ENCODE measurements at regions not wholly inside any gene's neighbourhood (a gene's known extent, or its start where the extent isn't known, plus 50 kb on each side); places are given as distances from the start of the nearest gene placed in this dataset.

DNA sequence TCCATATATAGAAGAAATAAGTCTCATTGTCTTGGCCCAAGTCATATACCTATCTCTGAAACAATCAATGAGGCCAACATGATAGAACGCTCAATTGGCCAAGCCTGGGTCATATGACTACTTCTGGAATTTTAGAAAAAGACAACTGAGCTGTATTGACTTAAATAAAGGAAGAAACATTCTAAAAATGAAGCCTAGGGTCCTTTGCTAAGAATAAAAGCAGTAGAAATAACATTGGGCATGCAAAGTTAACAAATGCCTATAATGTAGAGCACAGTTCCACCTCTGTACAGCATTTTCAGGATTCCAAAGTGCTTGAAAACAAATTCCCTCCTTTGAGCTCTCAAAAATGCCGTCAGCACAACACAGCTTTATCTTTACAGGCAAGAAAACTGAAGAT is 391.8 kb downstream of the PRELID2 start:
- TF ChIP-seq CTCF (IDR thresholded peaks at IDR 0.05) (no peak), EP300 (IDR thresholded peaks at IDR 0.05) (no peak), POLR2A (IDR thresholded peaks at IDR 0.05) (no peak), POLR2AphosphoS5 (IDR thresholded peaks at IDR 0.05) (no peak)

Data from stomach (tissue), 4 donors.